Head of caudate nucleus (tissue), 42 donors: ENCODE measurements at regions not wholly inside any gene's neighbourhood (a gene's known extent, or its start where the extent isn't known, plus 50 kb on each side); places are given as distances from the start of the nearest gene placed in this dataset.
"Not testable (repeated sequence)": the region's sequence is repeated elsewhere in the genome, so short reads cannot be mapped to it uniquely, and the experiment has no call there.

ENCODE experiments used
- DNase-seq, 42 donors: peaks; one replicate each; pipeline versions ENCODE4 v3.0.0 to v3.0.0-alpha.2; 2020 to 2021; ENCODE audit warnings: mixed read lengths in 7 of 42
- intact Hi-C: fragments of 100-400 bp; cut with DNase I; formaldehyde crosslinking; loops from one replicate; pipeline ENCODE4 v1.15.0; 2022

DNA sequence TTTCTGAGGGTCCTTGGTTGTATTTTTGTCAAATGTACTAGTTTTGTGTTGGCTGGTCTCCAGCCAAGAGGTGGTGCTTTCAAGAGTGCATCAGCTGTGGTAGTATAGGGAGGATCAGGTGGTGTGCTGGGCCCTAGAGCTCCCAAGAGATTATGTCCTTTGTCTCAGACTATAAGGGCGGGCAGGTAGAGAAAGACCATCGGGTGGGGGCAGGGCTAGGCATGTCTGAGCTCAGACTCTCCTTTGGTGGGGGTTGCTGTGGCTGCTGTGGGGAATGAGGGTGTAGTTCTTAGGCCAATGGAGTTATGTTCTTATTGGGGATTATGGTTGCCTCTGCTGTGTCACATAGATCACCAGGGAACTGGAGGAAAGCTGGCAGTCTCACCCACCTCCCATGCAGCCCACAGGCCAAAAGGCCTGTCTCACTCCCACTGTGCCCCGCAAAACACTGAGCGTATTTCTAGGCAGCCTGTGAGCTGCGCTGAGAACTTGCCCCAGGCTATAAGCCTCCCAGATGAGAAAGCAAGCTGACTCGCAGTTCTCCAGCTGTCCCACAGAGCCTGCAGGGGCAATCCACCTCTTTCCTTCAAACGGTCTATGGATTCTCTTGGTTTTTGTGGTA, 1066.7 kb downstream of the GRM8 start:
- intact Hi-C loops = no loop called here
- no peak for DNase-seq

DNA sequence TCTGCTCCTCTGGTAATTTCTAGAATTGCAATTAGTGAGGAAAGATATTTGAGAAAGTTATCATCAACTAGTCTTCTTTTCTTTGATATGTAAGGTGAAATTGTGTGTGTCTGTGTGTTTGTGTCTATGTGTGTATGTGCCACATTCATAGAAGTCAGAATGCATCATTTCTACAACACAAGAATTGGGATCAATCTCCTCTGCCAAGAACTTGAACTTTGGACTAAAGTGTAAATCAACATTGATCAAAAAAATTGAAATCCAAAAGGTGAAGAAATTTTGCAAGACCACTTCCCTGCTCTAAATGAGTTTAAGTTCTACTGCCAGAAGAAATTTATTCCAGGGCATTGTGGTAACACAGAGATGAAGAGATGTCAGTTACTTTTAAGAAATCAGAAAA, 1072.8 kb downstream of the GRM8 start:
- intact Hi-C loops = no loop called here
- no peak for DNase-seq

GRCh38 chr7:126178865-126179264, 1073.9 kb downstream of the GRM8 start:
- DNase-seq = no peak
- intact Hi-C loops = no loop called here

- no peak for DNase-seq
- intact Hi-C loops = no loop called here
These were observed 1075.0 kb downstream of the GRM8 start for GRCh38 chr7:126177782-126178181.

DNA sequence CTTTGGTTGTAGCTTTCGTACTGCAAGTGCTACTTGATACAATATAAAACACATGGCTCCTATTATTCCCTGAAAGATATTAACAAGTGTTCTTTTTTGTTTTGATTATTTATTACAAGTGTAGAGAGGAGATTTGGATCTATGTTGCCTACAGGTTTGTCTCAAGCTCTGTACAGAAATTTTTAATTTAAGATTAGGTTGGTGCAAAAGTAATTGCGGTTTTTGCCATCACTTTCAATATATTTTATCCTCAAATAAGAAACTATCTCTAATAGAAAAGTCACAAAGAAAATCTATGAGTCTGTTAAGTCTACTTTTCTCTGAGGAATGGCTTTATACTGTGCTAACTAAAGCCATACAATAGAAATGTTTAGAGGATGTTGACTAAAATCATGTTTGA, 1086.1 kb downstream of the GRM8 start:
- DNase-seq = no peak
- intact Hi-C loops = no loop called here

DNA sequence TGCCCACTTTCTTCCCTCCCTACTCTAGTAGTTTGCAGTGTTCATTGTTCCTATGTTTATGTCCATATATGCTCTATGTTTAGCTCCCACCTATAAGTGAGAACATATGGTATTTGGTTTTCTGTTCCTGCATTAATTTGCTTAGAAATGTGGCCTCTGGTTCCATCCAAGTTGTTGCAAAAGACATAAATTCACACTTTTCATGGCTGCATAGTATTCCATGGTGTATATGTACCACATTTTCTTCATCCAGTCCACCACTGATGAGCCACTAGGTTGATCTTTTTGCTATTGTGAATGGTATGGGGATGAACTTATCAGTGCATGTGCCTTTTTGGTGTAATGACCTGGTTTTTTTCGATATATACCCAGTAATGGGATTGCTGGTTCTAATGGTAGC, 1089.1 kb downstream of the GRM8 start:
- DNase-seq = no peak
- intact Hi-C loops = no loop called here

GRCh38 chr7:126157391-126157790, 1095.3 kb downstream of the GRM8 start:
- intact Hi-C loops = no loop called here
- DNase-seq = no peak

- intact Hi-C loops = no loop called here
- DNase-seq = no peak
These were observed 1102.3 kb downstream of the GRM8 start for GRCh38 chr7:126150278-126150958.

DNA sequence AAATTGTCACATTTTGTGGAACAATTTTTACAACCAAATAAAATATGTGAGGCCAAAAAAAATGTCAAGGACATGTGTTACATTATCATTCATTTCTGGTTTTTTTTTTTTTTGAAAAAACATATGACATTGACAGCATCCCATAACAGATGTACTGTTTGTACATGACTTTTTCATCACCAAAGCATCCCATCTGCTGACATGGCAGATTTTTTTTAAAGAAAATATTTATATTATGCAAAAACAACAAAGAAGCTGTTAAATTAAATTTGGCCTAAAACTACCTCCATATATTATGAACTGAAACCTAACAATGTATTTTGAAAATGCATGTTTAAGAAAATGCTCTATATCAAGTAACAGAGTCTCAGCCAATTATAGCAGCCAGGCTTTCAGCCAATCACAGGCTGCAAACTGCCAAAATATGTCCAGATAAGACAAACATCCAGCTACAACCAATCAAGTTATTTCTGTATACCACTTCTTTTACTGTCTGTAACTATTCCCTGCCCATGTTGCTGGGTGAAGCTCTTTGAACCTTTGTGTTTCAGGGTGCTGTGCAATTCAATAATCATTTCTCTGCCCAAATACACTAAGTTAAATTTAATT, 1111.8 kb downstream of the GRM8 start:
- intact Hi-C loops = no loop called here
- DNase-seq = no peak

DNA sequence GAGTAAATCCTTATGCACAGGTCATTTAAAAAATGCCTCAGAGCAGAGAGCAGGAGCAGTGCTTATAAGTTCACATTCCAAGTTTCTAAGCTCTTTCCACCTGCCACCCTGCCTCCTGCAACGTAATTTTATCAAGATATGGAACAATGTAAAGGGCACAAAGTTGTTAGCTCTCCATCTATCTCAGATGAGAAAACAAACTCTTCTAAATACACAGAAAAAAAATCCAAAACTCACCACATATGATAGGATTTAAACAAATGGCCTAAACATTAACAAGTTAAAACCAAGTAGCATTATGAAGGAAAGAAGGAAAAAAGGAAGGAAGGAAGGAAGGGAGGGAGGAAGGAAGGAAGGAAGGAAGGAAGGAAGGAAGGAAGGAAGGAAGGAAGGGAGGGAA, 1132.8 kb downstream of the GRM8 start:
- intact Hi-C loops = no loop called here
- DNase-seq = no peak

DNA sequence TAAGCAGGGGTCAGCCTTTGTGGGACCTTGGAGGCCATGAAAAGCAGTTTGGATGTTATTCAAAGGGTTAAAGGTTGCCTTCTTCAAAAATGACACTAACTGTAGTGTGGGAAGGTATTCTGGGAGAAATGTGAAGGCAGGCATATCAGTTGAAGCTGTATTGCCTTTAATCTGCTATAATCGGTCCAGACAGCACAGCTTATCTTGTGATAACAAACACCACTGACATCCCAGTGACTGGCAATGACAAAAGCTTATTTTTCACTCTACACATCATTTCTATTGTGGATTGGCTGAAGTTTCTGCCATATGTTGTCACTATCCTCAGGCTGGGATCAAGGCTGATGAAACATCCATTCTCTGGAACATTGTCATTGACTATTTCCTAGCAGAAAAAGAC, 1149.2 kb downstream of the GRM8 start:
- no peak for DNase-seq
- intact Hi-C loops = no loop called here

GRCh38 chr7:126083014-126083413, 1153.4 kb upstream of the POT1 start:
- intact Hi-C loops = no loop called here
- no peak for DNase-seq

DNA sequence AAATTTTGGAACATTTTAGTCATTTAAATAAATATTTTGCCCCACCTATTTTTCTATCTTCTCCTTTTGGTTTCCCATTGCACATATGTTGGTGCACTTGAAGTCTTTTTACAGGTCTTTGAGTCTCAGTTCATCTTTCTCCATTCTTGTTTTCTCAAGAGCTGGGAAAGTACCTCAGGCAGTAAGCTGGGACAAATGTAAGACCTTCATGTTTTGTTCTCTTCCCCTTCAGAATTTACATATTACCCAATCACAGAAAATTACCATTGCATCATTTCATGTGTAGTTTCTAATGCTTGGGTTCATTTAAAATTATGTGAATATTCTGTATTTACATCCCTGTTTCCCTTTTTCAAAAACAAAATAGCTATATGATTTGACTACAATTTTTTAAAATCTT, 1150.0 kb upstream of the POT1 start:
- intact Hi-C loops = no loop called here
- DNase-seq = no peak

- no peak for DNase-seq
- intact Hi-C loops = no loop called here
These were observed 1149.5 kb upstream of the POT1 start for GRCh38 chr7:126079151-126079550.

- peak in 37 of 42 donors; percentile 5 to 75 (median 41) for DNase-seq
- intact Hi-C loops = no loop called here
These were observed 1136.1 kb upstream of the POT1 start for GRCh38 chr7:126065766-126066165.

DNA sequence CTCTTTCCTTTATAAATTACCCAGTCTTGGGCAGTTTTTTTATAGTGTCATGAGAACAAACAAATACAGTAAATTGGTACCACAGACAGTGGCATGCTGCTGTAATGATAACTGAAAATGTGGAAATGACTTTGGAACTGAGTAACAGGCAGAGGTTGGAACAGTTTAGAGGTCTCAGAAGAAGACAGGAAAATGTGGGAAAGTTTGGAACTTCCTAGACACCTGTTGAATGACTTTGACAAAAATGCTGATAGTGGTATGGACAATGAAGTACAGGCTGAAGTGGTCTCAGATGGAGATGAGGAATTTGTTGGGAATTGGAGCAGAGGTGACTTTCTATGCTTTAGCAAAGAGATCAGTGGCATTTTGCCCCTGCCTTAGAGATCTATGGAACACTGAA, 1128.4 kb upstream of the POT1 start:
- intact Hi-C loops = no loop called here
- DNase-seq = no peak

DNA sequence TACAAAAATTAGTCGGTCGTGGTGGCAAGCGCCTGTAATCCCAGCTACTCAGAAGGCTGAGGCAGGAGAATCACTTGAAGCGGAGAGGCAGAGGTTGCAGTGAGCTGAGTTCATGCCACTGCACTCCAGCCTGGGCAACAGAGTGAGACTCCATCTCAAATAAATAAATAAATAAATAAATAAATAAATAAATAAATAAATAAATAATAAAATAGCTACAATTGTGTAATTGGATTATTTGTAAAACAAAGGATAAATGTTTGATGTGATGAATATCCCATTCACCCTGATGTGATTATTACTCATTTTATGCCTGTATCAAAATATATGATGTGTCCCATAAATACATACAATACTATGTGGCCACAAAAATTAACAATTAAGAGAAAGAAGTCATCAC, 1127.0 kb upstream of the POT1 start:
- intact Hi-C loops = not testable (repeated sequence)

GRCh38 chr7:126052229-126052628, 1122.6 kb upstream of the POT1 start:
- intact Hi-C loops = no loop called here
- DNase-seq = no peak

More for the DNA sequence above, 1127.0 kb upstream of the POT1 start:
- not testable (repeated sequence) for DNase-seq

DNA sequence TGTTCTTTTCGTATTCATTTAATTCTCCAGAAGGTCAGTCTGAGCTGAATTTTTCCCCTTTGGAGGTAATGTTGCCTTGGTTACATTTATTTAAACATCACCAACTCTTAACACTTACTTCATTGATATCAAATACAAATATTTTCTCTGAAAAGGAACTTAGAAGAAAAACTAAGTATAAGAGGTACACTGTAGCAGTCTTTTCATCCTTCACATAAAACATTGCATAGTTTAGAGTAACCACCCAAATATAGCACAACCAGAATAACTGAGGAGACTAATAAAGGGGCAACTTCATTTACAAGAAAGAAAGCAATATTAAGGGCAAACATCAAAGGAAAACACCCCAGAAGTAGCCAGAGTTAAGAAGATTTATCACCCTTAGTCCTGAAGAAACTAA, 1115.0 kb upstream of the POT1 start:
- DNase-seq = no peak
- intact Hi-C loops = no loop called here

GRCh38 chr7:126041472-126041871, 1111.8 kb upstream of the POT1 start:
- intact Hi-C loops = no loop called here
- DNase-seq = no peak
